HepG2 (cell line): ENCODE measurements at regions not wholly inside any gene's neighbourhood (a gene's known extent, or its start where the extent isn't known, plus 50 kb on each side); places are given as distances from the start of the nearest gene placed in this dataset.

Experiments used
- ATAC-seq: fragments of 200-7000 bp; cut with Tn5 transposase; 3 replicates; pipeline ENCODE4 v1.9.1; 2020; ENCODE audit warnings: mild to moderate bottlenecking, moderate library complexity
- BruUV-seq: library from RNA; stranded (reverse); fragments of 400-500 nt; replicated peaks from 2 replicates; lab custom pipeline; 2021; lab: Mats Ljungman, UMichigan
- CTCF ChIA-PET: fragments of 300-600 bp; formaldehyde crosslinking; extraction: SDS; loops from one replicate; lab custom pipeline; 2021; ENCODE audit warnings: low total read pairs, inconsistent platforms, low intra/inter-chr PET ratio; lab: Yijun Ruan, JAX
- POLR2A ChIA-PET: fragments of 350-600 bp; sonication (Branson Sonifier 250); formaldehyde crosslinking; loops from one replicate; lab custom pipeline; 2020; ENCODE audit warnings: antibody characterized with exemption, inconsistent platforms; lab: Yijun Ruan, JAX
- DNase-seq: peaks from one replicate; pipeline ENCODE4 v3.0.0-alpha.2; 2015; ENCODE audit warnings: low spot score
- FAIRE-seq: peaks from 3 replicates; lab custom pipeline; 2011; peaks lifted over from hg19 to GRCh38; lab: Jason Lieb, UNC
- H2AFZ ChIP-seq: one replicate; pipeline ENCODE4 v1.6.1; 2011; ENCODE audit warnings: low read length, inconsistent platforms
- H3K27ac ChIP-seq: fragments of 300-600 bp; 3 replicates; pipeline ENCODE4 v1.8.0; 2011; ENCODE audit warnings: mixed run types, mild to moderate bottlenecking, mixed read lengths, low read length, inconsistent platforms; ENCODE audit not compliant: insufficient read depth; ENCODE audit errors: extremely low read length
- H3K27me3 ChIP-seq, 2 experiments: fragments of 200-600 bp in 1 of 2; 2 replicates in 1 of 2; 3 replicates in 1 of 2; pipeline versions ENCODE4 v1.6.0 to v1.8.0; 2011; ENCODE audit warnings: low read length in 2 of 2, mild to moderate bottlenecking in 2 of 2, moderate library complexity in 2 of 2, inconsistent platforms in 1 of 2; ENCODE audit not compliant: insufficient read depth in 2 of 2, control insufficient read depth in 1 of 2
- H3K36me3 ChIP-seq, 2 experiments: fragments of 200-600 bp in 1 of 2; replicated peaks in 1 of 2; 2 replicates in 1 of 2; 3 replicates in 1 of 2; pipeline versions ENCODE4 v1.5.1 to v1.8.0; 2011; ENCODE audit warnings: low read length in 2 of 2, inconsistent platforms in 1 of 2; ENCODE audit not compliant: insufficient read depth in 2 of 2, control insufficient read depth in 1 of 2
- H3K4me1 ChIP-seq: 2 replicates; pipeline ENCODE4 v1.5.1; 2012; ENCODE audit warnings: low read length, inconsistent platforms; ENCODE audit not compliant: insufficient read depth
- H3K4me2 ChIP-seq: 2 replicates; pipeline ENCODE4 v1.6.0; 2011; ENCODE audit warnings: low read depth, low read length, inconsistent platforms
- H3K4me3 ChIP-seq, 3 experiments: fragments of 200-600 bp in 1 of 3; sonication (generic), shearing (Covaris generic) in 1 of 3; replicated peaks in 1 of 3; 2 replicates each; pipeline ENCODE4 v1.5.1; 2011 to 2016; ENCODE audit warnings: low read length in 3 of 3, inconsistent platforms in 2 of 3, low read depth in 2 of 3, mild to moderate bottlenecking in 2 of 3, control low read depth in 1 of 3, mixed read lengths in 1 of 3; ENCODE audit not compliant: insufficient read depth in 1 of 3
- H3K79me2 ChIP-seq: one replicate; pipeline ENCODE4 v1.6.1; 2011; ENCODE audit warnings: low read length, inconsistent platforms; ENCODE audit not compliant: insufficient read depth
- H3K9ac ChIP-seq: 2 replicates; pipeline ENCODE4 v1.6.0; 2011; ENCODE audit warnings: mild to moderate bottlenecking, low read depth, low read length, inconsistent platforms; ENCODE audit not compliant: insufficient read depth
- H3K9me3 ChIP-seq: 2 replicates; pipeline ENCODE4 v1.5.1; 2012; ENCODE audit warnings: mild to moderate bottlenecking, low read length
- H4K20me1 ChIP-seq: 2 replicates; pipeline ENCODE4 v1.6.0; 2011; ENCODE audit warnings: inconsistent platforms, mild to moderate bottlenecking, low read length, moderate library complexity; ENCODE audit not compliant: insufficient read depth
- CHD2 ChIP-seq: IDR thresholded peaks from 2 replicates; pipeline ENCODE4 v1.6.1; 2011; ENCODE audit warnings: low read depth, low read length, improper control_type of control experiment
- ELF1 ChIP-seq: sonication (generic); formaldehyde crosslinking; IDR thresholded peaks from 2 replicates; pipeline ENCODE4 v1.4.0; 2020; ENCODE audit warnings: missing genetic modification reagents
- ETV6 ChIP-seq: sonication (generic); formaldehyde crosslinking; conservative IDR thresholded peaks from 2 replicates; pipeline ENCODE4 v1.4.0; 2020; ENCODE audit warnings: missing genetic modification reagents
- JUN ChIP-seq: sonication (generic); formaldehyde crosslinking; IDR thresholded peaks from 2 replicates; pipeline ENCODE4 v1.4.0; 2020; ENCODE audit warnings: mild to moderate bottlenecking, missing genetic modification reagents
- KMT2B ChIP-seq: IDR thresholded peaks from 2 replicates; pipeline ENCODE4 v1.6.1; 2016; ENCODE audit warnings: missing genetic modification reagents, missing compliant biosample characterization
- MXI1 ChIP-seq: IDR thresholded peaks from 3 replicates; pipeline ENCODE4 v1.6.1; 2012; ENCODE audit warnings: low read depth, low read length, inconsistent platforms, borderline replicate concordance
- MYC ChIP-seq: sonication (generic); formaldehyde crosslinking; IDR thresholded peaks from 2 replicates; pipeline ENCODE4 v1.9.0; 2021; ENCODE audit warnings: missing genetic modification reagents, borderline replicate concordance
- PLRG1 ChIP-seq: fragments of 450-650 bp; conservative IDR thresholded peaks from 2 replicates; pipeline ENCODE4 v1.6.1; 2016
- POGK ChIP-seq: sonication (generic); formaldehyde crosslinking; conservative IDR thresholded peaks from 2 replicates; pipeline ENCODE4 v1.8.0; 2022; ENCODE audit warnings: mild to moderate bottlenecking, moderate library complexity, missing genetic modification reagents
- RAD21 ChIP-seq: fragments of 450-650 bp; formaldehyde crosslinking; IDR thresholded peaks from 2 replicates; pipeline ENCODE4 v1.5.0; 2020; ENCODE audit warnings: mild to moderate bottlenecking
- REXO4 ChIP-seq: sonication (generic); formaldehyde crosslinking; IDR thresholded peaks from 2 replicates; pipeline ENCODE4 v1.8.0; 2022; ENCODE audit warnings: missing genetic modification reagents, mild to moderate bottlenecking, borderline replicate concordance
- SIN3A ChIP-seq: IDR thresholded peaks from 2 replicates; pipeline ENCODE4 v1.6.1; 2011; ENCODE audit warnings: low read depth, mild to moderate bottlenecking, control low read depth, low read length, borderline replicate concordance
- SMAD3 ChIP-seq: sonication (generic); formaldehyde crosslinking; IDR thresholded peaks from 2 replicates; pipeline ENCODE4 v1.4.0; 2020; ENCODE audit warnings: missing genetic modification reagents
- ZBTB38 ChIP-seq: sonication (generic); formaldehyde crosslinking; IDR thresholded peaks from 2 replicates; pipeline ENCODE4 v1.5.1; 2020; ENCODE audit warnings: mild to moderate bottlenecking, missing genetic modification reagents
- ZNF761 ChIP-seq: sonication (generic); formaldehyde crosslinking; conservative IDR thresholded peaks from 2 replicates; pipeline ENCODE4 v1.4.0; 2020; ENCODE audit warnings: mild to moderate bottlenecking, missing genetic modification reagents
- WGBS: methylation state at CpG from one replicate; pipeline ENCODE4 v1.1.6; 2017; ENCODE audit warnings: low lambda C conversion rate; 5-methylcytosine and 5-hydroxymethylcytosine counted together
- in situ Hi-C: cut with HindIII; loops from 2 replicates; pipeline ENCODE4 v1.10.0; 2017; ENCODE audit warnings: low pct_unique_long_range_greater_than_20kb; ENCODE audit not compliant: extremely low pct_ligation_motif_present
- intact Hi-C: fragments of 100-400 bp; cut with micrococcal nuclease; formaldehyde crosslinking; loops from one replicate; pipeline ENCODE4 v1.10.0; 2022; ENCODE audit not compliant: unreplicated experiment
- TF ChIP-seq, protein P1 (sequence below): sonication (generic); formaldehyde crosslinking; IDR thresholded peaks from 2 replicates; pipeline ENCODE4 v1.8.0; 2022; ENCODE audit warnings: mild to moderate bottlenecking, missing genetic modification reagents, moderate library complexity
- TF ChIP-seq, protein P2 (sequence below): sonication (generic); formaldehyde crosslinking; IDR thresholded peaks from 2 replicates; pipeline ENCODE4 v1.4.0; 2020; ENCODE audit warnings: missing genetic modification reagents, mild to moderate bottlenecking, borderline replicate concordance

- no peaks in the 10 kb centered on the region for H4K20me1 ChIP-seq
- in situ Hi-C loops: no loop called here
- no peak overlapping the region for H2AFZ ChIP-seq
- no peaks in the 10 kb centered on the region for H3K79me2 ChIP-seq
- no peak overlapping the region for H3K4me2 ChIP-seq
- no peaks in the 10 kb centered on the region for H3K36me3 ChIP-seq
- no peaks in the 10 kb centered on the region for H3K4me1 ChIP-seq
- ATAC-seq: no peak
- no peak overlapping the region for H3K27ac ChIP-seq
- ChIA-PET POLR2A (no interaction called here), CTCF (no interaction called here)
- H3K9me3 ChIP-seq: no peaks in the 10 kb centered on the region
- no peak overlapping the region for H3K9ac ChIP-seq
- peaks cover 0 to 5% of the 10 kb centered on the region in 2 experiments; a peak in 1 of 5 replicates for H3K27me3 ChIP-seq
- no TSS peak for BruUV-seq
- FAIRE-seq: no peak
- no peak overlapping the region for H3K4me3 ChIP-seq
- intact Hi-C loops: no loop called here
- WGBS: 3% methylated on average over 11 of the region's 12 CpGs
- no peak for DNase-seq
- TF ChIP-seq REXO4 (CRISPR knock-in tag): no peak
- TF ChIP-seq, protein P1, sequence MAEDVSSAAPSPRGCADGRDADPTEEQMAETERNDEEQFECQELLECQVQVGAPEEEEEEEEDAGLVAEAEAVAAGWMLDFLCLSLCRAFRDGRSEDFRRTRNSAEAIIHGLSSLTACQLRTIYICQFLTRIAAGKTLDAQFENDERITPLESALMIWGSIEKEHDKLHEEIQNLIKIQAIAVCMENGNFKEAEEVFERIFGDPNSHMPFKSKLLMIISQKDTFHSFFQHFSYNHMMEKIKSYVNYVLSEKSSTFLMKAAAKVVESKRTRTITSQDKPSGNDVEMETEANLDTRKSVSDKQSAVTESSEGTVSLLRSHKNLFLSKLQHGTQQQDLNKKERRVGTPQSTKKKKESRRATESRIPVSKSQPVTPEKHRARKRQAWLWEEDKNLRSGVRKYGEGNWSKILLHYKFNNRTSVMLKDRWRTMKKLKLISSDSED: no peak
- no peak for TF ChIP-seq ETV6 (CRISPR knock-in tag)
- no peak for TF ChIP-seq RAD21 (CRISPR knock-in tag)
- no peak for TF ChIP-seq CHD2
- no peak for TF ChIP-seq POGK
- no peak for TF ChIP-seq SMAD3 (CRISPR knock-in tag)
- no peak for TF ChIP-seq MXI1
- no peak for TF ChIP-seq MYC (CRISPR knock-in tag)
- no peak for TF ChIP-seq JUN (CRISPR knock-in tag)
- no peak for TF ChIP-seq ELF1
- no peak for TF ChIP-seq PLRG1
- no peak for TF ChIP-seq ZNF761 (CRISPR knock-in tag)
- no peak for TF ChIP-seq SIN3A
- no peak for TF ChIP-seq KMT2B (CRISPR knock-in tag)
- TF ChIP-seq, protein P2, sequence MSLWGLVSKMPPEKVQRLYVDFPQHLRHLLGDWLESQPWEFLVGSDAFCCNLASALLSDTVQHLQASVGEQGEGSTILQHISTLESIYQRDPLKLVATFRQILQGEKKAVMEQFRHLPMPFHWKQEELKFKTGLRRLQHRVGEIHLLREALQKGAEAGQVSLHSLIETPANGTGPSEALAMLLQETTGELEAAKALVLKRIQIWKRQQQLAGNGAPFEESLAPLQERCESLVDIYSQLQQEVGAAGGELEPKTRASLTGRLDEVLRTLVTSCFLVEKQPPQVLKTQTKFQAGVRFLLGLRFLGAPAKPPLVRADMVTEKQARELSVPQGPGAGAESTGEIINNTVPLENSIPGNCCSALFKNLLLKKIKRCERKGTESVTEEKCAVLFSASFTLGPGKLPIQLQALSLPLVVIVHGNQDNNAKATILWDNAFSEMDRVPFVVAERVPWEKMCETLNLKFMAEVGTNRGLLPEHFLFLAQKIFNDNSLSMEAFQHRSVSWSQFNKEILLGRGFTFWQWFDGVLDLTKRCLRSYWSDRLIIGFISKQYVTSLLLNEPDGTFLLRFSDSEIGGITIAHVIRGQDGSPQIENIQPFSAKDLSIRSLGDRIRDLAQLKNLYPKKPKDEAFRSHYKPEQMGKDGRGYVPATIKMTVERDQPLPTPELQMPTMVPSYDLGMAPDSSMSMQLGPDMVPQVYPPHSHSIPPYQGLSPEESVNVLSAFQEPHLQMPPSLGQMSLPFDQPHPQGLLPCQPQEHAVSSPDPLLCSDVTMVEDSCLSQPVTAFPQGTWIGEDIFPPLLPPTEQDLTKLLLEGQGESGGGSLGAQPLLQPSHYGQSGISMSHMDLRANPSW: no peak
- no peak for TF ChIP-seq ZBTB38 (CRISPR knock-in tag)
Measured at GRCh38 chr5:174300941-174301761, 255.6 kb downstream of the NSG2 start.
